Suprapubic skin (tissue), 4 donors: ENCODE measurements at regions not wholly inside any gene's neighbourhood (a gene's known extent, or its start where the extent isn't known, plus 50 kb on each side); places are given as distances from the start of the nearest gene placed in this dataset.

Source experiments
- EP300 ChIP-seq: sonication (generic); formaldehyde crosslinking; IDR thresholded peaks from one replicate; pipeline ENCODE4 v1.6.1; 2017; ENCODE audit warnings: antibody characterized with exemption
- POLR2A ChIP-seq, 2 donors: fragments of 450-650 bp; IDR thresholded peaks; one replicate each; pipeline ENCODE4 v1.6.1; 2017; ENCODE audit warnings: antibody characterized with exemption in 2 of 2, mild to moderate bottlenecking in 2 of 2, moderate library complexity in 2 of 2
- POLR2AphosphoS5 ChIP-seq, 3 donors: sonication (generic); formaldehyde crosslinking; IDR thresholded peaks; one replicate each; pipeline ENCODE4 v1.6.1; 2017; ENCODE audit warnings: antibody characterized with exemption in 3 of 3
- TF ChIP-seq, protein P1 (sequence below), 2 donors: fragments of 200-600 bp in 1 of 2; fragments of 450-650 bp in 1 of 2; sonication (generic) in 1 of 2; IDR thresholded peaks; one replicate each; pipeline ENCODE4 v1.5.1; 2016 to 2019; ENCODE audit warnings: antibody characterized with exemption in 2 of 2, mild to moderate bottlenecking in 1 of 2, moderate library complexity in 1 of 2

DNA sequence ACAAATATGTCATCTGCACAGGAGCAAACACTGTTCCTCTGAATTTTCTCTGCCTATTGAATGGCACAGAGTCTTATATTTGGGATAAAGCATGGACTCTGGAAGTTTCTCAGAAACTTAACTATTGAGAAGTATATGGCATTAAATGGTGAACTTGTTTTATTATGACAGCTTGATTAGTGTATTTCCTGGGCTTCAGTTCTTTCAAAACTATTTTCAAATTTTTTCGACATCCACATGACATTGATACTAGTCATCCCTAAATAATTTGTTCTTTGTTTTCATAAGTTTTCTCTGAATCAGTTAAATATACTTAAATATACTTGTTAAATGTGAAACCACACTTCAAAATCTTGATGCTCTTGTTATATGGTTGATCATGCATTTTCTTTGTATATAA lies 144.0 kb upstream of the TSHZ2 start:
- no peak for TF ChIP-seq EP300
- TF ChIP-seq, protein P1, sequence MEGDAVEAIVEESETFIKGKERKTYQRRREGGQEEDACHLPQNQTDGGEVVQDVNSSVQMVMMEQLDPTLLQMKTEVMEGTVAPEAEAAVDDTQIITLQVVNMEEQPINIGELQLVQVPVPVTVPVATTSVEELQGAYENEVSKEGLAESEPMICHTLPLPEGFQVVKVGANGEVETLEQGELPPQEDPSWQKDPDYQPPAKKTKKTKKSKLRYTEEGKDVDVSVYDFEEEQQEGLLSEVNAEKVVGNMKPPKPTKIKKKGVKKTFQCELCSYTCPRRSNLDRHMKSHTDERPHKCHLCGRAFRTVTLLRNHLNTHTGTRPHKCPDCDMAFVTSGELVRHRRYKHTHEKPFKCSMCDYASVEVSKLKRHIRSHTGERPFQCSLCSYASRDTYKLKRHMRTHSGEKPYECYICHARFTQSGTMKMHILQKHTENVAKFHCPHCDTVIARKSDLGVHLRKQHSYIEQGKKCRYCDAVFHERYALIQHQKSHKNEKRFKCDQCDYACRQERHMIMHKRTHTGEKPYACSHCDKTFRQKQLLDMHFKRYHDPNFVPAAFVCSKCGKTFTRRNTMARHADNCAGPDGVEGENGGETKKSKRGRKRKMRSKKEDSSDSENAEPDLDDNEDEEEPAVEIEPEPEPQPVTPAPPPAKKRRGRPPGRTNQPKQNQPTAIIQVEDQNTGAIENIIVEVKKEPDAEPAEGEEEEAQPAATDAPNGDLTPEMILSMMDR (IDR thresholded peaks at IDR 0.05) = no peak
- TF ChIP-seq POLR2AphosphoS5 (IDR thresholded peaks at IDR 0.05) = no peak
- no peak for TF ChIP-seq POLR2A (IDR thresholded peaks at IDR 0.05)
